Non-pigmented ciliary epithelial cell (primary cell): ENCODE measurements at regions not wholly inside any gene's neighbourhood (a gene's known extent, or its start where the extent isn't known, plus 50 kb on each side); places are given as distances from the start of the nearest gene placed in this dataset.
"Not testable (repeated sequence)": the region's sequence is repeated elsewhere in the genome, so short reads cannot be mapped to it uniquely, and the experiment has no call there.

Experiments used
- DNase-seq: peaks from one replicate; pipeline ENCODE4 v3.0.0-alpha.2; 2010; ENCODE audit warnings: low read depth

GRCh38 chr2:193462411-193462810 lies 1267.7 kb upstream of the TMEFF2 start:
- no peak for DNase-seq

DNA sequence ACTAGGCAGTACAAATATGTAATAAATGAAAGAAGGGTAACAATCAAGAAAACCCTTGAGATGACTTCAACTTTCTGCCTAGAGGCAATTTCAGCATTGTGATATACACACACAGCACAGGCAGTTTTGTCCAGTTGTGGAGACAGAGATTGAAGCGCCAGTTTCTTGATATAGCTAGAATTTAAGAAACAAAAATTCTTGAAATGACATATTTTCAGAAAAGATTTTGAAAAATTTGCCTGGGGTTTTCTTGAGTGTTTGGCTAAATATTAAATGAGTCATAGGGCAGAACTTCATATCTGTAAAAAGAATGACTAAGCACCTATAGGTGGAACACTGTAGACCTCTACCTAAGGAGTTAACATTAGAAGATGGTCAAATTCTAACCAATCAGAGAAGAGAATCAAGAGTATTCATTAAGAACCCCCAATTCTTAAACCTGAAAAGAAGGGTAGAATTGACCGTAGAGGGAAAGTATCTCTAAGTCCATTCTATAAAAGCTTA lies 1266.8 kb upstream of the TMEFF2 start:
- DNase-seq, result no peak

- DNase-seq, result no peak
Observed at GRCh38 chr2:193446967-193447366, 1252.2 kb upstream of the TMEFF2 start.

GRCh38 chr2:193442293-193442692 lies 1247.6 kb upstream of the TMEFF2 start:
- no peak for DNase-seq

- DNase-seq, result no peak
Observed at GRCh38 chr2:193428336-193428818, 1233.6 kb upstream of the TMEFF2 start.

- DNase-seq, result not testable (repeated sequence)
Observed at GRCh38 chr2:193412368-193412767, 1217.6 kb upstream of the TMEFF2 start.

GRCh38 chr2:193409951-193410350 lies 1215.2 kb upstream of the TMEFF2 start:
- DNase-seq, result no peak

DNA sequence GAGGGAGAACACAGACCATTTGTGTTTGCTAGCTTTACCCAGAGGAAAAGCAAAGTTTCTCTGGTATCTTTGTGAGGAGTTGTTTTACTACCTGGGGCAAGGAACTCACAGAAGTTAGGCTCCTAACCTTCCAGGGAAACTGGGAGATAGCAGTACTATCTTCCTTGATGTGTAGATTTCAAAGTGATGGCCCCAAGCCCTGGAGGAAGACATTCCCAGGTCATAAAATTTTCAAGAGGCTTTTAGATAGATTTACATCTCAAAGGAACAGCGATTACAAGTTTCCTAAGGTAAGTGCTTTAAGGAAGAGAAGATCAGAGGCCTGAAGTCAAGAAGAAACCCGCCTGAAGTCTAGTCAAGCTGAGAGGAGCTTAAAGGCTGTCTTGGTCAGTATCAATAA lies 1187.8 kb upstream of the TMEFF2 start:
- no peak for DNase-seq

- no peak for DNase-seq
Observed at GRCh38 chr2:193377789-193378188, 1183.1 kb upstream of the TMEFF2 start.

- no peak for DNase-seq
Observed at GRCh38 chr2:193373120-193373519, 1178.4 kb upstream of the TMEFF2 start.

DNA sequence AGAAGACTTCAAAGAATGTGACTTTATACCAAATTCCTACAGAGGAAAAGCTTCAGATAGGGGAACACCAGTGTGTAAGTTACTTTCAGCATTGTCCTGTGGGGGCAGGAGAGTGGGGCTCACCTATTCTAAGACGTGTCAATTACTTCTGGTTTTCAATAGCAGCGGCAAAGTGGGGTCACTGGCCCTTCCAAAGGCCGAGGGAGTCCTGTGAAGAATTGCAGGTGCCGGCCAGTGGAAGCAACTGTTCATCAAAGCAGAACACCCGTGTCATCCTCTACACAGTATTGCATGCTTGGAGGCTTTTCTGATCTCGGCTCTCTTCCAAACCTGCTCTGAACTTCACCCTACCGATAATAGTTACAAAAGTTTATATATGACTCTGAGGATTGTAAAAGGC lies 1176.5 kb upstream of the TMEFF2 start:
- DNase-seq, result no peak

GRCh38 chr2:193368615-193369014 lies 1173.9 kb upstream of the TMEFF2 start:
- DNase-seq, result no peak

DNA sequence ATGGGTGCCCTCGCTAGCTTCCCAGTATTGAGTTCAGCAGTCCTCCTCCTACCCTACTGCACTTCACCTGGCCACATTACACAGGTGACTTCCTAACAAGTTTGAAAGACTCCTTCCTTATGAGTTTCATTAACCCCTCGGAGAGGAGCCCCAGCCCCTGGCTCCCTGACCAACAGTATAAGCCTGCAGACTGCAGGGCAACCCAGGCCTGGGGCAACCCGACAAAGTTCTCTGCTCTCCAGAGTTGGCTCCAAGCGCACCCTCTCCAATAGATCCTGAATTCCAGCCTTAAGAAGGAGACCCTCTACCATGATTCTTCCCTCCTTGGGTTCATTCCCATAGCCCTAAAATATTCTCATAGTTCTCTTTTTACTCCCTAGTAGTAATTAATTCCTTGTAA lies 1162.8 kb upstream of the TMEFF2 start:
- DNase-seq, result no peak

DNA sequence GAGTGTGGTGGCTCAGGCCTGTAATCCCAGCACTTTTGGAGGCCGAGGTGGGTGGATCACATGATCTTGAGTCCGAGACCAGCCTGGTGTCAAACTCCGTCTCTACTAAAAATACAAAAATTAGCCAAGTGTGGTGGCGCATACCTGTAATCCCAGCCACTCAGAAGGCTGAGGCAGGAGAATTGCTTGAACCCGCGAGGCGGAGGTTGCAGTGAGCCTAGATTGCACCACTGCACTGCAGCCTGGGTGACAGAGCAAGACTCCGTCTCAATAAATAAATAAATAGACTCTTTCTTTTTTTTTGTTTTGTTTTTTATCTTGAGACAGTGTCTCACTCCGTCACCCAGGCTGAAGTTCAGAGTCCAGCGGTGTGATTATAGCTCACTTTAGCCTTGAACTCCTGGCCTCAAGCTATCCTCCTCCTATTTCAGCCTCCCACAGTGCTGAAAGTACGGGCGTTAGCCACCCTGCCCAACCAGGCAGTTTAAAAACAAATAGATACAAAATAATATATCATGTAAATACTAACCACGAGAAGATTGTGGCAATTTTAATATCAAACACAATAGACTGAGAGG lies 1158.0 kb upstream of the TMEFF2 start:
- DNase-seq, result not testable (repeated sequence)

GRCh38 chr2:193350509-193350908 lies 1155.8 kb upstream of the TMEFF2 start:
- DNase-seq, result no peak

DNA sequence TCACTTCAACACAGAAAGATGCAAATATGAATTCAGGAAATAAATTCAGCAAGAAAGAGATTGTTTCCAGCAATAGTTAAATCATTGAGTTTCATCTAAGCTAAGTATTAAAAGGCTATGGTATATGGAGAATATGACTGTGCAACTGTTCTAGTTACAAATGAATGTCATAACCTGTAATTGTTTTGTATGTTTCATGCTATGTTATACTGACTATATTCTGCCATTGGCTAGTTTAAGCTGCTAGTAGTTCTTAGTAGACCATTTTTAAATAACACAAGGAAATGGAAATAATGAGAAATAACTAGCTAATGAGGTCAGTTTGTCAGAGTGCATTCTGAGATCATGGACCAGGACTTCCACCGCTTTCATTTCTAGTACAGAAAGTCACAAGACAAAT lies 1154.9 kb upstream of the TMEFF2 start:
- no peak for DNase-seq

DNA sequence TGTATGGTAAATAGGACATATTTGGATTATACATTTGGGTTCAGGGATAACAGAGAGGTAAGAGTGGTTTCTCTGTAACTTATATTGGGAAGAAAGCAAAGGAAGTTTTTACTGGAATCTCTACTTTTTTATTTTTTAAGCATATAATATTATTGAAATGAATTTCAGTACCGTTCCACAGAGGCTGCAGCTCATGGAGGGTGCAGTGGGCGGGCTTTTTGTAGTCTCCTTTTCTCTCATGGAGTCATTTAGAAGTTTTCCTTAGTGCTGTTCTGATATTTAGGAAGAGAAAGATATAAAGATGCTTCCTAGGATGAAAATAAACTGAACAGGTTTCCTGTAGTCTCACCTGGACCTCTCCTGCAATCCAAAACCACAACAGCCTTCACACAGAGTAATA lies 1153.3 kb upstream of the TMEFF2 start:
- no peak for DNase-seq

DNA sequence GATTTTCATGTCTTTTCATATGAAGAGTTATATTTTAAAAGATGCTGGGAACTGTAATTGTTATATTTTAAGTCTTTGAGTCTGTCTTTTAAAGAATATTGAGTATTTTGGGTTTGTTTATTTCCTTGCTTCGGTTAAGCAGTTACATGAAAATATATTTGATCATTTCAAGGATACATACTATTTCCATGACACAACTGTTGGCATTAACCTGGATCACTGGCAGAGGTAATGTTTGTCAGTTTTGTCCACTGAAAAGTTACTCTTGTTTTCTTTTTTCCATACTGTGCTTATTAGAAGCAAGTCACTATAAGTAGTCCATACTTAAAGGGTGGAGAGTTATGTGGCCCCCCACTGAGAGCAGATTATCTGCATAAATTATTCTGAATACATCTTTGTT lies 1142.0 kb upstream of the TMEFF2 start:
- no peak for DNase-seq

GRCh38 chr2:193334401-193334800 lies 1139.7 kb upstream of the TMEFF2 start:
- DNase-seq, result no peak

- no peak for DNase-seq
Observed at GRCh38 chr2:193333539-193333938, 1138.8 kb upstream of the TMEFF2 start.

GRCh38 chr2:193332941-193333340 lies 1138.2 kb upstream of the TMEFF2 start:
- peak; percentile 13 for DNase-seq

DNA sequence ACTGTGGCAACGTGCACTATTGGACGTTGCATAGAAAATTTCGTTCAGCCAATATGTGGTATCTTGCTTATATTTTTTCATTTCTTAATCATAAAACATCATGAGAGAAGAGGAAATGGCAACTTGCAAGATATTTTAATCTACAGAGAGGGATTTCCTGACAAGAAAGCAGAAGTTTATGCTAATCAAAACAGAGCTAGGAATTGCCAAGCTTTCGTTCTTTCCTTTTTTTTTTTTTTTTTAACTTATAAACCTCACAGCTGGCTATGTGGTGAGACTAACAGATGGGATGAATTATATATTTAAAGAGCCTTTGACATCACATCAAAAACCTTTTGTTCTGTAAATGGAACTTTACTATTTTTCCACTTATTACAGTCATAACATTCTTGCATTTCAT lies 1136.9 kb upstream of the TMEFF2 start:
- DNase-seq, result no peak

DNA sequence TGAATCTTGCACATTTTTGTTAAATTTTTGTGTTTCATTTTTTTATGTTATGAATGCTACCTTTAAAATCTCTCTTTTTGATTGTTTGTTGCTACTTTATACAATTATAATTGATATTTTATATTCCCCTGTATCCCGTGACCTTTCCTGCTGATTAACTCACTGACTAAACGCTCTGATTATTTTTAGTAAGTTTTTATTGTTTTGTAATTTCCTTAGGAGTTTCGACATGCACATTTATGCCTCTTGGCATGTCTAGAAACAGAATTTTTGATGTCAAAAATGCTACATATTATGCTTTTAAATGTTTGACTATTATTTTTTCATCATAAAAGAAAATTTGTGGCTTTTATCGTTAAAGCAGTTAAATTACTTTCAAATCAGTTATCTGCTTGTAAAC lies 1131.6 kb upstream of the TMEFF2 start:
- DNase-seq, result no peak

GRCh38 chr2:193315428-193316091 lies 1120.8 kb upstream of the TMEFF2 start:
- DNase-seq, result no peak
